ENCODE measurements at regions not wholly inside any gene's neighbourhood (a gene's known extent, or its start where the extent isn't known, plus 50 kb on each side); places are given as distances from the start of the nearest gene placed in this dataset.

- CTCF ChIA-PET, result interaction anchor here (1.1 to 1.3 kb wide), 2 partner anchors 15 to 33 kb away, joined by 3 read pairs; no protein-coding TSS in a partner anchor
- TF ChIP-seq EZH2 (IDR thresholded peaks at IDR 0.05; ENCODE audit: borderline replicate concordance, low read depth, low read length, severe bottlenecking), result no peak
- TF ChIP-seq JUN (IDR thresholded peaks at IDR 0.05; ENCODE audit: borderline replicate concordance, insufficient read depth, insufficient read length, low read depth), result no peak
- TF ChIP-seq GATA2 (IDR thresholded peaks at IDR 0.05; ENCODE audit: insufficient read depth, insufficient read length, low read depth, low read length), result no peak
- TF ChIP-seq, protein P1, sequence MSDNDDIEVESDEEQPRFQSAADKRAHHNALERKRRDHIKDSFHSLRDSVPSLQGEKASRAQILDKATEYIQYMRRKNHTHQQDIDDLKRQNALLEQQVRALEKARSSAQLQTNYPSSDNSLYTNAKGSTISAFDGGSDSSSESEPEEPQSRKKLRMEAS (IDR thresholded peaks at IDR 0.05; ENCODE audit: insufficient read depth, insufficient read length), result no peak
- TF ChIP-seq POLR2AphosphoS5 (IDR thresholded peaks at IDR 0.05; ENCODE audit: insufficient read depth, low read depth, low read length), result no peak
- TF ChIP-seq MYC (IDR thresholded peaks at IDR 0.05; ENCODE audit: low read depth, low read length), result no peak
- TF ChIP-seq CTCF (IDR thresholded peaks at IDR 0.05; ENCODE audit: extremely low read depth in 1 of 2, insufficient read depth in 1 of 2, low read depth in 1 of 2, low read length in 2 of 2), result no peak
- no peak for TF ChIP-seq FOS (IDR thresholded peaks at IDR 0.05; ENCODE audit: borderline replicate concordance, insufficient read depth, low read length)
- TF ChIP-seq POLR2A (IDR thresholded peaks at IDR 0.05; ENCODE audit: low read depth, low read length), result no peak
Observed at GRCh38 chr3:141815667-141816066, 52.5 kb downstream of the GRK7 start.

More at GRCh38 chr3:141815667-141816066, 52.5 kb downstream of the GRK7 start:
- dilution Hi-C loops (cut with MboI; ENCODE audit: extremely low pct_ligation_motif_present, low sequenced_read_pairs) (no loop called here), intact Hi-C loops (cut with micrococcal nuclease) (no loop called here)
- Histone ChIP-seq H3K79me2 (ENCODE audit: control insufficient read depth, insufficient read depth, low read length) (no peaks in the 10 kb centered on the region), H3K36me3 (ENCODE audit: control insufficient read depth in 2 of 2, extremely low read depth in 1 of 2, insufficient read depth in 2 of 2, low read length in 2 of 2) (no peaks in the 10 kb centered on the region), H3K9ac (replicated peaks; ENCODE audit: extremely low read depth, insufficient read depth, low read length) (no peak overlapping the region), H3K4me3 (replicated peaks in 1 of 3; ENCODE audit: insufficient read depth in 1 of 3, low read depth in 1 of 3, low read length in 3 of 3) (no peak overlapping the region), H3K4me2 (ENCODE audit: insufficient read depth, low read length) (no peak overlapping the region), H2AFZ (ENCODE audit: low read depth, low read length) (no peak overlapping the region), H3K9me1 (replicated peaks; ENCODE audit: control insufficient read depth, extremely low read depth, insufficient read depth, low read length) (no peaks in the 10 kb centered on the region), H3K27me3 (ENCODE audit: control insufficient read depth in 2 of 2, insufficient read depth in 2 of 2, low read length in 2 of 2) (peaks cover 16 to 27% of the 10 kb centered on the region in 2 experiments), H4K20me1 (replicated peaks; ENCODE audit: control insufficient read depth, extremely low read depth, insufficient read depth, low read length) (no peaks in the 10 kb centered on the region), H3K27ac (ENCODE audit: insufficient read depth, low read depth, low read length) (no peak overlapping the region), H3K4me1 (ENCODE audit: control insufficient read depth, extremely low read depth, insufficient read depth, low read length) (no peaks in the 10 kb centered on the region), H3K9me3 (replicated peaks; ENCODE audit: control insufficient read depth, insufficient read depth, low read length) (no peaks in the 10 kb centered on the region)
- no peak for DNase-seq (ENCODE audit: low read depth, low spot score)
- FAIRE-seq, result no peak
- BruUV-seq (replicated peaks), result no TSS peak
- POLR2A ChIA-PET, result no interaction called here
